IPS-15b (cell line): ENCODE measurements at regions not wholly inside any gene's neighbourhood (a gene's known extent, or its start where the extent isn't known, plus 50 kb on each side); places are given as distances from the start of the nearest gene placed in this dataset.
"Not testable (repeated sequence)": the region's sequence is repeated elsewhere in the genome, so short reads cannot be mapped to it uniquely, and the experiment has no call there.

Source experiments
- H3K27me3 ChIP-seq: one replicate; pipeline ENCODE4 v1.6.1; 2013; ENCODE audit warnings: low read length; ENCODE audit not compliant: control insufficient read depth, insufficient read depth
- H3K36me3 ChIP-seq: one replicate; pipeline ENCODE4 v1.6.1; 2013; ENCODE audit warnings: low read length; ENCODE audit not compliant: control insufficient read depth, insufficient read depth
- H3K4me1 ChIP-seq: one replicate; pipeline ENCODE4 v1.6.1; 2013; ENCODE audit warnings: mild to moderate bottlenecking, low read length; ENCODE audit not compliant: control insufficient read depth, insufficient read depth
- H3K4me3 ChIP-seq: one replicate; pipeline ENCODE4 v1.5.1; 2013; ENCODE audit warnings: low read depth, low read length
- H3K9ac ChIP-seq: one replicate; pipeline ENCODE4 v1.6.1; 2013; ENCODE audit warnings: low read depth, mild to moderate bottlenecking, low read length
- H3K9me3 ChIP-seq: one replicate; pipeline ENCODE4 v1.6.1; 2013; ENCODE audit warnings: mild to moderate bottlenecking, low read length; ENCODE audit not compliant: control insufficient read depth, insufficient read depth

DNA sequence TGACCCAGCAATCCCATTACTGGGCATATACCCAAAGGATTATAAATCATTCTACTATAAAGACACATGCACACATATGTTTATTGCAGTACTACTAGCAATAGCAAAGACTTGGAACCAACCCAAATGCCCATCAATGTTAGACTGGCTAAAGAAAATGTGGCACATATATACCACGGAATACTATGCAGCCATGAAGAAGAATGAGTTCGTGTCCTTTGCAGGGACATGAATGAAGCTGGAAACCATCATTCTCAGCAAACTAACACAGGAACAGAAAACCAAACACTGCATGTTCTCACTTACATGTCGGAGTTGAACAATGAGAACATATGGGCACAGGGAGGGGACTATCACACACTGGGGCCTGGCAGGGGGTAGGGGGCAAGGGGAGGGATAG is 183.0 kb downstream of the HACE1 start:
- not testable (repeated sequence) for H3K27me3 ChIP-seq, H3K36me3 ChIP-seq, H3K4me3 ChIP-seq, H3K9me3 ChIP-seq, H3K9ac ChIP-seq, H3K4me1 ChIP-seq

DNA sequence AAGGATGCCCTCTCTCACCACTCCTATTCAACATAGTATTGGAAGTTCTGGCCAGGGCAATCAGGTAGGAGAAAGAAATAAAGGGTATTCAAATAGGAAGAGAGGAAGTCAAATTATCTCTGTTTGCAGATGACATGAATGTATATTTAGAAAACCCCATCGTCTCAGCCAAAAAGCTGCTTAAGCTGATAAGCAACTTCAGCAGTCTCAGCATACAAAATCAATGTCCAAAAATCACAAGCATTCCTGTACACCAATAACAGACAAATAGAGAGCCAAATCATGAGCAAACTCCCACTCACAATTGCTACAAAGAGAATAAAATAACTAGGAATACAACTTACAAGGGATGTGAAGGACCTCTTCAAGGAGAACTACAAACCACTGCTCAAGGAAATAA is 184.6 kb downstream of the HACE1 start:
- not testable (repeated sequence) for H3K4me3 ChIP-seq, H3K36me3 ChIP-seq, H3K27me3 ChIP-seq, H3K9me3 ChIP-seq, H3K4me1 ChIP-seq, H3K9ac ChIP-seq

DNA sequence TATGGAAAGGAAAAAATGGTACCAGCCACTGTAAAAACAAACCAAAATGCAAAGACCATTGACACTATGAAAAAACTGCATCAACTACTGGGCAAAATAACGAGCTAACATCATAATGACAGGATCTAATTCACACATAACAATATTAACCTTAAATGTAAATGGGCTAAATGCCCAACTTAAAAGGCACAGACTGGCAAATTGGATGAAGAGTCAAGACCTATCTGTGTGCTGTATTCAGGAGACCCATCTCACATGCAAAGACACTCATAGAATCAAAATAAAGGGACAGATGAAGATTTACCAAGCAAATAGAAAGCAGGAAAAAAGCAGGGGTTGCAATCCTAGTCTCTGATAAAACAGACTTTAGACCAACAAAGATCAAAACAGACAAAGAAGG is 186.6 kb downstream of the HACE1 start:
- not testable (repeated sequence) for H3K27me3 ChIP-seq, H3K4me1 ChIP-seq, H3K4me3 ChIP-seq, H3K9ac ChIP-seq, H3K36me3 ChIP-seq, H3K9me3 ChIP-seq

DNA sequence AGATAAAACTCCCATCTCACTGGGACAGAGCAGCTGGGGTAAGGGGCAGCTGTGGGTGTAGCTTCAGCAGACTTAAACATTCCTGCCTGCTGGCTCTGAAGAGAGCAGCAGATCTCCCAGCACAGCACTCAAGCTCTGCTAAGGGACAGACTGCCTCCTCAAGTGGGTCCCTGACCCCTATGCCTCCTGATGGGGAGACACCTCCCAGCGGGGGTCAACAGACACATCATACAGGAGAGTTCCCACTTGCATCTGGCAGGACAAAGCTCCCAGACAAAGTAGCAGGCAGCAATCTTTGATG is 188.2 kb downstream of the HACE1 start:
- H3K27me3 ChIP-seq, H3K4me1 ChIP-seq, H3K9ac ChIP-seq, H3K9me3 ChIP-seq, H3K36me3 ChIP-seq, H3K4me3 ChIP-seq: not testable (repeated sequence)

DNA sequence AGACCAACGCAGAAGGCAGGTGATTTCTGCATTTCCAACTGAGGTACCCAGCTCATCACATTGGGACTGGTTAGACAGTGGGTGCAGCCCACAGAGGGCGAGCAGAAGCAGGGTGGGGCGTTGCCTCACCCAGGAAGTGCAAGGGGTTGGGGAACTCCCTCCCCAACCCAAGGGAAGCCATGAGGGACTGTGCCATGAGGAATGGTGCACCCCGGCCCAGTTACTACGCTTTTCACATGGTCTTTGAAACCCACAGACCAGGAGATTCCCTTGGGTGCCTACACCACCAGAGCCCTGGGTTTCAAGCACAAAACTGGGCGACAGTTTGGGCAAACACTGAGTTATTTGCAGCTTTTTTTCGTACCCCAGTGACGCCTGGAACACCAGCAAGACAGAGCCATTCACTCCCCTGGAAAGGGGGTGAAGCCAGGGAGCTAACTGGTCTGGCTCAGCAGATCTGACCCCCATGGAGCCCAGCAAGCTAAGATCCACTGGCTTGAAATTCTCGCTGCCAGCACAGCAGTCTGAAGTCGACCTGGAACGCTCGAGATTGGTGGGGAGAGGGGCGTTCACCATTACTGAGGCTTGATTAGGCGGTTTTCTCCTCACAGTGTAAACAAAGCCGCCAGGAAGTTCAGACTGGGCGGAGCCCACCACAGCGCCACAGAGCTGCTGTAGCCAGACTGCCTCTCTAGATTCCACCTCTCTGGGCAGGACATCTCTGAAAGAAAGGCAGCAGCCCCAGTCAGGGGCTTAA is 188.7 kb downstream of the HACE1 start:
- not testable (repeated sequence) for H3K36me3 ChIP-seq, H3K27me3 ChIP-seq, H3K9me3 ChIP-seq, H3K4me1 ChIP-seq, H3K4me3 ChIP-seq, H3K9ac ChIP-seq

DNA sequence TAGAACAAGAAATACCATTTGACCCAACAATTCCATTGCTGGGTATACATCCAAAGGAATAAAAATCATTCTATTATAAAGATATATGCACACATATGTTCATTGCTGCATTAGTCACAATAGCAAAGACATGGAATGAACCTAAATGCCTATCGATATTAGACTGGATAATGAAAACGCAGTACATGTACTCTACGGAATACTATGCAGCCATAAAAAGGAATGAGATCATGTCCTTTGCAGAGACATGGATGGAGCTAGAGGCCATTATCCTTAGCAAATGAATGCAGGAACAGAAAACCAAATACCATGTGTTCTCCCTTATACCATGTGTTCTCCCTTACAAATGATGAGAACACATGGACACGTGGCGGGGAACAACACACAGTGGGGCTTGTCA is 190.2 kb downstream of the HACE1 start:
- H3K9ac ChIP-seq, result no peak overlapping the region
- no peak overlapping the region for H3K4me3 ChIP-seq

DNA sequence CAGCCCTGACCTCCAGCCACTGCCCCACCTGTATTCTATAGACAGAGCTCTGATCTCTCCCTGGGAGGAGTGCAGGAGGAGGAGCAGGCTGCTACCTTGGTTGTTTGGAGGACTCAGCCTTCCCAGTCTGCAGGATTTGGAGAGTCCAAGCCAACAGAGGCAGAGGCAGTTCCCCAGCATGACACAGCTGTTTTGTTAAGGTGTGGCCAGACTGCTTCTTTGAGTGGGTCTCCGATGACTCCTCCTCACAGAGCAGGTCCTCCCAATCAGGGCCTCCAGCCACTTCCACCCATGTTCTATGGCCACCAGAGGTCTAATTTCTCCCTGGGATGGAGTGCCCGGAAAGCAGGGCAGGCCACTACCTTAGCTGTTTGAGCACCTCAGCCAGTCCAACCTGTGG is 203.5 kb downstream of the HACE1 start:
- H3K4me3 ChIP-seq, result no peak overlapping the region
- H3K36me3 ChIP-seq, result no peaks in the 10 kb centered on the region
- no peaks in the 10 kb centered on the region for H3K27me3 ChIP-seq
- no peaks in the 10 kb centered on the region for H3K4me1 ChIP-seq
- H3K9me3 ChIP-seq, result no peaks in the 10 kb centered on the region
- no peak overlapping the region for H3K9ac ChIP-seq

More for the DNA sequence above, 190.2 kb downstream of the HACE1 start:
- Histone ChIP-seq H3K9me3 (no peaks in the 10 kb centered on the region), H3K27me3 (no peaks in the 10 kb centered on the region), H3K4me1 (no peaks in the 10 kb centered on the region), H3K36me3 (no peaks in the 10 kb centered on the region)

DNA sequence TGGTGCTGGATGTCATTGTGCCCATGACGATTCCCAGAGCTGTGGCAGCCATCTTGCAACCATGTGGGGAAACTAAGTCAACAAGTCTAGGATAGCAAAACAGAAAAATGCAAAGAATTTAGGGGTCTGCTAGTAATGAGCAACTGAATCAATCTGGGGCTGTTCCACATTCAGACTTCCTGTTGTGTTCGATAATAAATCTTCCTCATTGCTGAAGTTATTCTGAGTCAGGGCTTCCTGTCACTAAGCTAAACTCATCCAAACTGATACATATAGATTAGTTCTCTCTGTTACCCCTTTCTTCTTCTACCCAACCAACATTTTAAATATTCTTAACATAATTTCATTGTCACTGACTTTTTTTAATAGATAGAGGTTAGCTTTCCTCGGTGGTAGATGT is 205.9 kb downstream of the HACE1 start:
- Histone ChIP-seq H3K27me3 (no peaks in the 10 kb centered on the region), H3K9me3 (no peaks in the 10 kb centered on the region), H3K4me1 (no peaks in the 10 kb centered on the region), H3K9ac (no peak overlapping the region), H3K36me3 (no peaks in the 10 kb centered on the region), H3K4me3 (no peak overlapping the region)

DNA sequence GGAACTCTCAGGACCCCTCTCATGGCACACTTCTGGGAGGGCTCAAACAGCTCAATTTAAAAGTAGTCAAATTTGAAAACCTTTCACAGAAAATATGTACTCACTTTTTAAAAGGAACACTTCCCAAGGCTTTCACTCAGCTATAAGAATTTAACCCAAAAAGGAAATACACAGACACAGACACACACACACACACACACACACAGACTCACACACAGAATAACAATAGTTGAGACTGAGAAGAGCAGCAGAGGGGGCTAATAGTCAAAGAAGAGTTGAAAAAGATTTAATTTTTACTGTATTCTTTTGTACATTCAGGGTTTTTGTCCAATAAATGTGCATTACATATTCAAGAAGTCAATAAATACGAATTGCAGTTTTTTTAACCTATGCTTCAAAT is 211.4 kb downstream of the HACE1 start:
- Histone ChIP-seq H3K4me3 (no peak overlapping the region), H3K36me3 (no peaks in the 10 kb centered on the region), H3K27me3 (no peaks in the 10 kb centered on the region), H3K4me1 (no peaks in the 10 kb centered on the region), H3K9me3 (no peaks in the 10 kb centered on the region), H3K9ac (no peak overlapping the region)

DNA sequence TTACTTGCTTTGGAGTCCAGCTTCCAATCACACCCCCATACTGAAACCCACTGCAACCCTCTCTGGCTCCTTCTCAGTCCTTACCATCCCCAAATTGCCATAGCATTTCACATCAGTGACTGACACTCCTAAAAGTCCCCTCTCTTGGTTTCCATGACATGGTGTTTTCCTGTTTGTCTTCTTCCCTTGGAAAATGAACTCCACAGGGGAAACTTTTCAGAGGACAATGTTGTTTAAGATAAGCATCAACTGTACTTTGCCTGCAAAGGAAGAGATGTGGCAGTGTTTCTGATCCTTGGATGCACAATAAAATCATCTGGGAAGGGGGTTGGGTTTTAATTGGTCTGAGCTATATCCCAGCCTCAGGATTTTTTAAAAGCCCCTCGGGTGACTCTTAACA is 214.9 kb downstream of the HACE1 start:
- Histone ChIP-seq H3K4me3 (no peak overlapping the region), H3K9me3 (no peaks in the 10 kb centered on the region), H3K27me3 (no peaks in the 10 kb centered on the region), H3K9ac (no peak overlapping the region), H3K4me1 (no peaks in the 10 kb centered on the region), H3K36me3 (no peaks in the 10 kb centered on the region)

DNA sequence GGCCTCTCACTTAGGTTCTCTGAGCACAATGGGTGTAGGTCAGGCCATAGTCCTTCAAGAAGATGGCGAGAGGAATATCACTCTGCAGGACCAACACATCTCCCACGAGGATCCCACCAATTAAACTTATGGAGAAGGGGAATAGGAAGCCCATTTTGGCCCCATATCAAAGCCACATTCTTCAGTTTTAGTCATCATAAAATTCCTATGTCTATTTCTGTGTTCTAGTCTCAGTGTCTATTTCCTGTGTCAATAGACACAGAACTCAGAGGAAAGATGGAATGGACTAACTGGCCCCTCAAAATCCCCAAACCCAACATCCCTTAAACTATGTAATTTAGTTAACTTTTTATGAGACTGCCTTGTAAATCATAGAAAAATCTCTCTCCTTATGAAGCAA is 216.8 kb downstream of the HACE1 start:
- Histone ChIP-seq H3K9ac (no peak overlapping the region), H3K9me3 (no peaks in the 10 kb centered on the region), H3K36me3 (no peaks in the 10 kb centered on the region), H3K4me1 (no peaks in the 10 kb centered on the region), H3K27me3 (no peaks in the 10 kb centered on the region), H3K4me3 (no peak overlapping the region)

DNA sequence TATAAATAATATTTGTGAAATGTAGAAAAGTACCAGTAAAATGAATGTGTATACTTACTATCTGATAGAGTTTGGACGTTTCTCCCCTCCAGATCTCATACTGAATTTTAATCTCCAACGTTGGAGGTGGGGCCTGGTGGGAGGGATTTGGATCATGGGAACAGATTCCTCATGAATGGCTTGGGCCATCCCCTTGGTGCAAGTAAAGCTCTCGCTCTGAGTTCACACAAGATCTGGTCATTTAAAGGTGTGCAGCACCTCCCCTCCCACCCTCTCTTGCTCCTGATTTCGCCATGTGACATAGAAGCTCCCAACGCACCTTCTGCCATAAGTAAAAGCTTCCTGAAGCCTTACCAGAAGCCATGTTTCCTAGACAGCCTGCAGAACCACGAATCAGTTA is 219.0 kb downstream of the HACE1 start:
- no peaks in the 10 kb centered on the region for H3K9me3 ChIP-seq
- H3K36me3 ChIP-seq, result no peaks in the 10 kb centered on the region
- H3K27me3 ChIP-seq, result no peaks in the 10 kb centered on the region
- H3K4me1 ChIP-seq, result no peaks in the 10 kb centered on the region
- no peak overlapping the region for H3K4me3 ChIP-seq
- no peak overlapping the region for H3K9ac ChIP-seq
